ENCODE measurements at regions not wholly inside any gene's neighbourhood (a gene's known extent, or its start where the extent isn't known, plus 50 kb on each side); places are given as distances from the start of the nearest gene placed in this dataset.

- TF ChIP-seq CTCF (IDR thresholded peaks at IDR 0.05; ENCODE audit: insufficient read depth, missing control alignments): no peak
- FAIRE-seq: no peak
- DNase-seq (ENCODE audit: insufficient read length, low spot score): no peak
Measured at GRCh38 chr5:40364441-40364840, 315.3 kb upstream of the PTGER4 start.

- DNase-seq (ENCODE audit: insufficient read length, low spot score) (no peak), FAIRE-seq (no peak)
- TF ChIP-seq CTCF (IDR thresholded peaks at IDR 0.05; ENCODE audit: insufficient read depth, missing control alignments): no peak
Measured at GRCh38 chr5:40361378-40361777, 318.3 kb upstream of the PTGER4 start.

- no peak for DNase-seq (ENCODE audit: insufficient read length, low spot score)
- no peak for FAIRE-seq
- TF ChIP-seq CTCF (IDR thresholded peaks at IDR 0.05; ENCODE audit: insufficient read depth, missing control alignments): no peak
Measured at GRCh38 chr5:40360685-40361084, 319.0 kb upstream of the PTGER4 start.

GRCh38 chr5:40359832-40360231 lies 319.9 kb upstream of the PTGER4 start:
- FAIRE-seq (no peak), DNase-seq (ENCODE audit: insufficient read length, low spot score) (no peak)
- no peak for TF ChIP-seq CTCF (IDR thresholded peaks at IDR 0.05; ENCODE audit: insufficient read depth, missing control alignments)

- no peak for FAIRE-seq
- TF ChIP-seq CTCF (IDR thresholded peaks at IDR 0.05; ENCODE audit: insufficient read depth, missing control alignments): no peak
- no peak for DNase-seq (ENCODE audit: insufficient read length, low spot score)
Measured at GRCh38 chr5:40359093-40359492, 320.6 kb upstream of the PTGER4 start.

- FAIRE-seq (no peak), DNase-seq (ENCODE audit: insufficient read length, low spot score) (no peak)
- TF ChIP-seq CTCF (IDR thresholded peaks at IDR 0.05; ENCODE audit: insufficient read depth, missing control alignments): no peak
Measured at GRCh38 chr5:40356248-40356647, 323.5 kb upstream of the PTGER4 start.

GRCh38 chr5:40355846-40356245 lies 323.9 kb upstream of the PTGER4 start:
- DNase-seq (ENCODE audit: insufficient read length, low spot score) (no peak), FAIRE-seq (no peak)
- TF ChIP-seq CTCF (IDR thresholded peaks at IDR 0.05; ENCODE audit: insufficient read depth, missing control alignments): no peak
